ENCODE measurements at regions not wholly inside any gene's neighbourhood (a gene's known extent, or its start where the extent isn't known, plus 50 kb on each side); places are given as distances from the start of the nearest gene placed in this dataset.

- ChIA-PET POLR2A (no interaction called here), CTCF (no interaction called here)
- H3K4me3 ChIP-seq (replicated peaks in 1 of 3; ENCODE audit: insufficient read depth in 1 of 3, low read depth in 1 of 3, low read length in 3 of 3) = no peak overlapping the region
- no peaks in the 10 kb centered on the region for H3K9me1 ChIP-seq (replicated peaks; ENCODE audit: control insufficient read depth, extremely low read depth, insufficient read depth, low read length)
- no peaks in the 10 kb centered on the region for H3K27me3 ChIP-seq (ENCODE audit: control insufficient read depth in 2 of 2, insufficient read depth in 2 of 2, low read length in 2 of 2)
- H3K79me2 ChIP-seq (ENCODE audit: control insufficient read depth, insufficient read depth, low read length) = no peaks in the 10 kb centered on the region
- no peak overlapping the region for H2AFZ ChIP-seq (ENCODE audit: low read depth, low read length)
- no peaks in the 10 kb centered on the region for H3K4me1 ChIP-seq (ENCODE audit: control insufficient read depth, extremely low read depth, insufficient read depth, low read length)
- intact Hi-C loops (cut with micrococcal nuclease) (no loop called here), dilution Hi-C loops (cut with MboI; ENCODE audit: extremely low pct_ligation_motif_present, low sequenced_read_pairs) (no loop called here)
- no peaks in the 10 kb centered on the region for H3K36me3 ChIP-seq (ENCODE audit: control insufficient read depth in 2 of 2, extremely low read depth in 1 of 2, insufficient read depth in 2 of 2, low read length in 2 of 2)
- H3K9me3 ChIP-seq (replicated peaks; ENCODE audit: control insufficient read depth, insufficient read depth, low read length) = no peaks in the 10 kb centered on the region
- H3K9ac ChIP-seq (replicated peaks; ENCODE audit: extremely low read depth, insufficient read depth, low read length) = no peak overlapping the region
- no peak for TF ChIP-seq POLR2AphosphoS5 (IDR thresholded peaks at IDR 0.05; ENCODE audit: insufficient read depth, low read depth, low read length)
- TF ChIP-seq MAX (IDR thresholded peaks at IDR 0.05; ENCODE audit: insufficient read depth, insufficient read length) = no peak
- no peak for TF ChIP-seq MYC (IDR thresholded peaks at IDR 0.05; ENCODE audit: low read depth, low read length)
- TF ChIP-seq GATA2 (IDR thresholded peaks at IDR 0.05; ENCODE audit: insufficient read depth, insufficient read length, low read depth, low read length) = no peak
- no peak for TF ChIP-seq EZH2 (IDR thresholded peaks at IDR 0.05; ENCODE audit: borderline replicate concordance, low read depth, low read length, severe bottlenecking)
- no peak for TF ChIP-seq POLR2A (IDR thresholded peaks at IDR 0.05; ENCODE audit: low read depth, low read length)
- TF ChIP-seq CTCF (IDR thresholded peaks at IDR 0.05; ENCODE audit: extremely low read depth in 1 of 2, insufficient read depth in 1 of 2, low read depth in 1 of 2, low read length in 2 of 2) = no peak
- no peak for TF ChIP-seq FOS (IDR thresholded peaks at IDR 0.05; ENCODE audit: borderline replicate concordance, insufficient read depth, low read length)
- TF ChIP-seq JUN (IDR thresholded peaks at IDR 0.05; ENCODE audit: borderline replicate concordance, insufficient read depth, insufficient read length, low read depth) = no peak
- H3K27ac ChIP-seq (ENCODE audit: insufficient read depth, low read depth, low read length) = no peak overlapping the region
- H4K20me1 ChIP-seq (replicated peaks; ENCODE audit: control insufficient read depth, extremely low read depth, insufficient read depth, low read length) = no peaks in the 10 kb centered on the region
- BruUV-seq (replicated peaks) = no TSS peak
- FAIRE-seq (no peak), DNase-seq (ENCODE audit: low read depth, low spot score) (no peak)
- H3K4me2 ChIP-seq (ENCODE audit: insufficient read depth, low read length) = no peak overlapping the region
Observed at GRCh38 chr1:166676981-166677380, 162.3 kb upstream of the POGK start.

All from endothelial cell of umbilical vein (primary cell).